Dedifferentiated amniotic fluid mesenchymal stem cell (primary cell): ENCODE measurements at regions not wholly inside any gene's neighbourhood (a gene's known extent, or its start where the extent isn't known, plus 50 kb on each side); places are given as distances from the start of the nearest gene placed in this dataset.
"Not testable (repeated sequence)": the region's sequence is repeated elsewhere in the genome, so short reads cannot be mapped to it uniquely, and the experiment has no call there.

Source experiments
- DNase-seq: peaks from one replicate; pipeline ENCODE4 v3.0.0-alpha.2; 2016; ENCODE audit errors: extremely low spot score

GRCh38 chr13:86856991-86857390 lies 814.2 kb upstream of the SLITRK5 start:
- DNase-seq: no peak

GRCh38 chr13:86858216-86858615 lies 813.0 kb upstream of the SLITRK5 start:
- DNase-seq: no peak

- no peak for DNase-seq
Observed at GRCh38 chr13:86862137-86862536, 809.0 kb upstream of the SLITRK5 start.

- no peak for DNase-seq
Observed at GRCh38 chr13:86864376-86864775, 806.8 kb upstream of the SLITRK5 start.

- no peak for DNase-seq
Observed at GRCh38 chr13:86870444-86870843, 800.7 kb upstream of the SLITRK5 start.

- DNase-seq: no peak
Observed at GRCh38 chr13:86877441-86877840, 793.7 kb upstream of the SLITRK5 start.

- DNase-seq: no peak
Observed at GRCh38 chr13:86878781-86879180, 792.4 kb upstream of the SLITRK5 start.

GRCh38 chr13:86881390-86881789 lies 789.8 kb upstream of the SLITRK5 start:
- DNase-seq: no peak

- no peak for DNase-seq
Observed at GRCh38 chr13:86882107-86882506, 789.1 kb upstream of the SLITRK5 start.

GRCh38 chr13:86882835-86883234 lies 788.3 kb upstream of the SLITRK5 start:
- no peak for DNase-seq

GRCh38 chr13:86892330-86892729 lies 778.8 kb upstream of the SLITRK5 start:
- no peak for DNase-seq

- DNase-seq: no peak
Observed at GRCh38 chr13:86900906-86901305, 770.3 kb upstream of the SLITRK5 start.

GRCh38 chr13:86906127-86906874 lies 764.9 kb upstream of the SLITRK5 start:
- DNase-seq: no peak

GRCh38 chr13:86907156-86907555 lies 764.0 kb upstream of the SLITRK5 start:
- no peak for DNase-seq

GRCh38 chr13:86909318-86909717 lies 761.9 kb upstream of the SLITRK5 start:
- DNase-seq: no peak

GRCh38 chr13:86914757-86915156 lies 756.4 kb upstream of the SLITRK5 start:
- DNase-seq: no peak

GRCh38 chr13:86917438-86917837 lies 753.7 kb upstream of the SLITRK5 start:
- DNase-seq: not testable (repeated sequence)

- DNase-seq: no peak
Observed at GRCh38 chr13:86918682-86919081, 752.5 kb upstream of the SLITRK5 start.

GRCh38 chr13:86920961-86921360 lies 750.2 kb upstream of the SLITRK5 start:
- DNase-seq: no peak

GRCh38 chr13:86922936-86923335 lies 748.2 kb upstream of the SLITRK5 start:
- DNase-seq: no peak

- not testable (repeated sequence) for DNase-seq
Observed at GRCh38 chr13:86926916-86927315, 744.3 kb upstream of the SLITRK5 start.

GRCh38 chr13:86932776-86933334 lies 738.3 kb upstream of the SLITRK5 start:
- no peak for DNase-seq

GRCh38 chr13:86933676-86934075 lies 737.5 kb upstream of the SLITRK5 start:
- no peak for DNase-seq

- no peak for DNase-seq
Observed at GRCh38 chr13:86937316-86937715, 733.9 kb upstream of the SLITRK5 start.
